Cardiac muscle cell (in vitro differentiated cells and primary cell): ENCODE measurements at regions not wholly inside any gene's neighbourhood (a gene's known extent, or its start where the extent isn't known, plus 50 kb on each side); places are given as distances from the start of the nearest gene placed in this dataset.

ENCODE experiments used
- DNase-seq, 2 donors: peaks; one replicate each; pipeline versions ENCODE4 v3.0.0 to v3.0.0-alpha.2; 2010 to 2017; ENCODE audit warnings: low read depth in 1 of 2, low spot score in 1 of 2
- H3K27ac ChIP-seq: fragments of 200-600 bp; sonication (generic); 2 replicates; pipeline ENCODE4 v1.5.1; 2016
- H3K27me3 ChIP-seq: fragments of 200-600 bp; sonication (generic); 2 replicates; pipeline ENCODE4 v1.6.0; 2016; ENCODE audit warnings: control low read depth
- H3K36me3 ChIP-seq: fragments of 200-600 bp; sonication (generic); 2 replicates; pipeline ENCODE4 v1.5.1; 2016; ENCODE audit warnings: control low read depth
- H3K4me1 ChIP-seq: fragments of 200-600 bp; sonication (generic); 2 replicates; pipeline ENCODE4 v1.8.1; 2017; ENCODE audit warnings: low read depth, mild to moderate bottlenecking, mixed run types
- H3K4me3 ChIP-seq: fragments of 200-600 bp; sonication (generic); 2 replicates; pipeline ENCODE4 v1.5.1; 2016; ENCODE audit warnings: mild to moderate bottlenecking
- H3K9me3 ChIP-seq: fragments of 200-600 bp; sonication (generic); 2 replicates; pipeline ENCODE4 v1.5.1; 2017; ENCODE audit warnings: low read depth, mild to moderate bottlenecking, control low read depth
- CTCF ChIP-seq: IDR thresholded peaks from 2 replicates; pipeline ENCODE4 v1.5.1; 2012; ENCODE audit warnings: low read depth, mild to moderate bottlenecking, low read length

GRCh38 chr14:98964171-98964570 lies 307.8 kb downstream of the BCL11B start:
- Histone ChIP-seq H3K4me1 (no peaks in the 10 kb centered on the region), H3K4me3 (no peak overlapping the region), H3K9me3 (no peaks in the 10 kb centered on the region), H3K27ac (no peak overlapping the region), H3K27me3 (no peaks in the 10 kb centered on the region), H3K36me3 (no peaks in the 10 kb centered on the region)
- TF ChIP-seq CTCF, result no peak
- DNase-seq, result no peak

GRCh38 chr14:98965076-98965475 lies 306.9 kb downstream of the BCL11B start:
- H3K27ac ChIP-seq, result no peak overlapping the region
- H3K4me1 ChIP-seq, result no peaks in the 10 kb centered on the region
- TF ChIP-seq CTCF, result no peak
- no peaks in the 10 kb centered on the region for H3K27me3 ChIP-seq
- no peak for DNase-seq
- no peaks in the 10 kb centered on the region for H3K36me3 ChIP-seq
- H3K9me3 ChIP-seq, result no peaks in the 10 kb centered on the region
- no peak overlapping the region for H3K4me3 ChIP-seq

GRCh38 chr14:98966016-98966415 lies 306.0 kb downstream of the BCL11B start:
- H3K27ac ChIP-seq, result no peak overlapping the region
- H3K36me3 ChIP-seq, result no peaks in the 10 kb centered on the region
- DNase-seq, result no peak
- no peaks in the 10 kb centered on the region for H3K9me3 ChIP-seq
- H3K4me3 ChIP-seq, result no peak overlapping the region
- H3K4me1 ChIP-seq, result no peaks in the 10 kb centered on the region
- no peaks in the 10 kb centered on the region for H3K27me3 ChIP-seq
- TF ChIP-seq CTCF, result no peak

- TF ChIP-seq CTCF, result no peak
- Histone ChIP-seq H3K36me3 (no peaks in the 10 kb centered on the region), H3K9me3 (no peaks in the 10 kb centered on the region), H3K27me3 (no peaks in the 10 kb centered on the region), H3K27ac (no peak overlapping the region), H3K4me1 (no peaks in the 10 kb centered on the region), H3K4me3 (no peak overlapping the region)
- DNase-seq, result no peak
Measured at GRCh38 chr14:98966475-98967162, 305.4 kb downstream of the BCL11B start.

- Histone ChIP-seq H3K27ac (no peak overlapping the region), H3K4me3 (no peak overlapping the region), H3K27me3 (no peaks in the 10 kb centered on the region), H3K4me1 (no peaks in the 10 kb centered on the region), H3K36me3 (no peaks in the 10 kb centered on the region), H3K9me3 (no peaks in the 10 kb centered on the region)
- DNase-seq, result no peak
- TF ChIP-seq CTCF, result no peak
Measured at GRCh38 chr14:98974113-98974512, 297.9 kb downstream of the BCL11B start.
